Activated CD4-positive, alpha-beta T cell treated with anti-CD3 and anti-CD28 coated beads for 36 hours (primary cell): ENCODE measurements at regions not wholly inside any gene's neighbourhood (a gene's known extent, or its start where the extent isn't known, plus 50 kb on each side); places are given as distances from the start of the nearest gene placed in this dataset.

Source experiments
- ATAC-seq: fragments of 200-7000 bp; cut with Tn5 transposase; one replicate; pipeline ENCODE4 v1.10.0; 2021; ENCODE audit warnings: mild to moderate bottlenecking, moderate library complexity
- CTCF ChIA-PET: fragments of 350-600 bp; sonication (Branson Sonifier 250); formaldehyde crosslinking; loops from one replicate; lab custom pipeline; 2021; ENCODE audit warnings: antibody characterized with exemption; lab: Charles Lee
- POLR2A ChIA-PET: fragments of 350-600 bp; sonication (Branson Sonifier 250); formaldehyde crosslinking; loops from one replicate; lab custom pipeline; 2021; ENCODE audit warnings: antibody characterized with exemption, inconsistent platforms; lab: Charles Lee
- DNase-seq: peaks from one replicate; pipeline ENCODE4 v3.0.0-alpha.2; 2020
- H3K27ac Mint-ChIP-seq: one replicate; pipeline ENCODE4 v1.8.0; 2021; ENCODE audit warnings: mixed read lengths
- H3K27me3 Mint-ChIP-seq: one replicate; pipeline ENCODE4 v1.8.0; 2021; ENCODE audit warnings: mixed read lengths
- H3K36me3 Mint-ChIP-seq: one replicate; pipeline ENCODE4 v1.8.0; 2021; ENCODE audit warnings: low read depth, mixed read lengths
- H3K4me1 Mint-ChIP-seq: one replicate; pipeline ENCODE4 v1.8.0; 2021; ENCODE audit warnings: mixed read lengths
- H3K4me3 Mint-ChIP-seq: one replicate; pipeline ENCODE4 v1.8.0; 2021; ENCODE audit warnings: mild to moderate bottlenecking, moderate library complexity, mixed read lengths
- H3K9me3 Mint-ChIP-seq: one replicate; pipeline ENCODE4 v1.8.0; 2021; ENCODE audit warnings: low read depth, mixed read lengths
- intact Hi-C, 2 experiments: fragments of 100-400 bp; cut with DNase I in 1 of 2; cut with micrococcal nuclease in 1 of 2; formaldehyde crosslinking; loops; one replicate each; pipeline versions ENCODE4 v1.14.2 to v1.15.1; 2022 to 2024; cut with DNase I, micrococcal nuclease

DNA sequence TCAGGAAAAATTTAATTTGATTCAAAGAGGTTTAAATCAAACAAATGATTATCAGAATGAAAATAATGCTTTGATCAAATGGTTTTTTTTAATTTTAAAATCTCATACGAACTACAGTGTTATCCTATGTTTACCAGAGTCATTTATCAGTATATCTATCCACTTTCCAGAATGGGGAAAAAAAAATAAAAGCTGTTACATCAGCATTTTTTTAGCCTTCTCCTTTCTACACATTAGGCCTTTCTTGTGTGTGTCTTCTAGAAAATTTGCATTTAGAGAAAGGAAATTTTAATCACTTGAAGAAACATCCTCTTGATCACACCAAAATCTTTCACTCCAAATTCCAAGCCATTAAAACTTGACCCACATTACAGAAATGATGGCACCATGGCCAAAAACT, 608.9 kb upstream of the ID2 start:
- Mint-ChIP-seq H3K4me3 (no peak overlapping the region), H3K36me3 (peaks cover 11% of the 10 kb centered on the region), H3K27me3 (no peaks in the 10 kb centered on the region), H3K9me3 (peaks cover 12% of the 10 kb centered on the region), H3K27ac (no peak overlapping the region), H3K4me1 (peaks cover 12% of the 10 kb centered on the region)
- intact Hi-C loops, result no loop called here
- ChIA-PET POLR2A (no interaction called here), CTCF (interaction anchor here (0.6 to 0.9 kb wide), 2 partner anchors 101 to 505 kb away, joined by 3 to 4 read pairs; no protein-coding TSS in a partner anchor)
- DNase-seq (no peak), ATAC-seq (no peak)

DNA sequence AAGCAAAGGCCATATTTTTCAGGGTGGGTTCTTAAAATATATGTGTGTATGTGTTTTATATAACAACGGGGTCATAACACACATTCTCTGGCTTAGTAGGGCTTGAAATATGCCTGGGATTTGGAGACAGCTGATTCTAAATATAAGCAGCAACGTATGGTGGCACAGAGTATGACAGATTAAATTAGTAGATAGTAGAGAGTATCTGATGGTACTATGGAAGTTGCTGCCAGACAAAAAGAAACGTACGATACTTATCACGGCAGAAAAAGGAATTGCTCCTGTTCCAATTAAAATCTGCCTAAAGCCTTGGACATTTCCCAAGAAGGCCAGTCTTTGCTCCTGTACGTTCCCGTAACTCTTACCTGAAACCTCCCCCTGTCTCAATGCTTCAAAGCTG, 607.9 kb upstream of the ID2 start:
- ATAC-seq, result no peak
- Mint-ChIP-seq H3K4me1 (peaks cover 12% of the 10 kb centered on the region), H3K9me3 (peaks cover 19% of the 10 kb centered on the region), H3K36me3 (peaks cover 15% of the 10 kb centered on the region), H3K27me3 (no peaks in the 10 kb centered on the region), H3K27ac (no peak overlapping the region), H3K4me3 (no peak overlapping the region)
- CTCF ChIA-PET, result no interaction called here
- DNase-seq, result no peak
- POLR2A ChIA-PET, result no interaction called here
- intact Hi-C loops, result no loop called here

DNA sequence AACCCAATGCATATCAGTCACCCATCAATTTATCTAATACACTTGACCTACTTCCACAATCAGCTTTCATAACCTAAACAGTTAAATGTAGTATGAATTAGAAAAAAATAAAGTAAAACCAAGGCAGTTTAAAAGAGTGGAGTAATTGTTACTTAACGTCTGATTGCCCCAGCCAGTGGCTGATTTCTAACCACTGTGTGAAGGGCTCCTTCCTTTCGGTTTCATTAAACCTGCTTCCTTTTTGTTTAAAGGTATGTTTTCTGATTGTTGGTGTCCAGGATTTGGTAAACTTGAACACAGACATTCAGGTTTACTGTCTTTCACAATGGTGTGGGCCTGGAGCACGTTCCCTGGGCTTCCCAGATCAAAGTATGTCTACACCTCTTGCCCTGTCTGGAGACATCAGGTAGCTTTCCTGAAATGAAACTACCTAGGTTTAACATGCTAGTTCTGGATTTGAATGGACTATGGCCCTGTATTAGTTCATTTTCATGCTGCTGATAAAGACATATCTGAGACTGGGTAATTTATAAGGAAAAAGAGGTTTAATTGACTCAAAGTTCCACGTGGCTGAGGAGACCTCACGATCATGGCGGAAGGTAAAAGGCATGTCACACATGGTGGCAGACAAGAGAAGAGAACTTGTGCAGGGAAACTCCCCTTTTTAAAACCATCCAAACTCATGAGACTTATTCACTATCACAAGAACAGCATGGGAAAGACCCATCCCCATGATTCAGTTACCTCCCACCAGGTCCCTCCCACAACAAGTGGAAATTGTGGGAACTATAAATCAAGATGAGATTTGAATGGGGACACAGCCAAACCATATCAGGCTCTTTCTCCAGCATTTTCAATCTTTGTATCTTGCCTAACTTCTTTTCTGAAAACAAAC, 605.2 kb upstream of the ID2 start:
- ChIA-PET POLR2A (no interaction called here), CTCF (interaction anchor here (0.6 kb wide), 1 partner anchor 623 kb away, joined by 3 read pairs; no protein-coding TSS in a partner anchor)
- Mint-ChIP-seq H3K9me3 (peaks cover 19% of the 10 kb centered on the region), H3K27me3 (no peaks in the 10 kb centered on the region), H3K27ac (peak overlapping the region; percentile 42), H3K36me3 (peaks cover 15% of the 10 kb centered on the region), H3K4me3 (no peak overlapping the region), H3K4me1 (peaks cover 9% of the 10 kb centered on the region)
- intact Hi-C loops, result no loop called here
- DNase-seq, result no peak
- no peak for ATAC-seq

DNA sequence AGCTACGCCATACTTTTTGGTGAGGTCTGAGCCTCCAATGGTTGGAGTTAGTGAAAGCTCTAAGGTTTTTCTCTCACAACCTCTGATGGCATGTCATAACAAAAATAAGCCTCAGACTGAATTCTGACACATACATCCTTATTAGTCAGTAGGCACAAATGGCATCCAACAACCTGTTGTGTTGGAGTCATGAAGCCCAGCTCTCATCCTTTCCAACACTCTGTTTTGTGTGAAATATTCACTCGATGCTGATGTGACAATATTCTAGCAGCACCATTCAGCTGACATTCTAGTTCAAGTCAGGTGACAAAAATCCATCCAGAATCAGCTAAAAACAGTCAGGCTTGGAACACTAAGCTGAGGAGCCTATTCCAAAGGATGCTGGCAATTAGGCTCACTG, 603.2 kb upstream of the ID2 start:
- H3K9me3 Mint-ChIP-seq, result peaks cover 19% of the 10 kb centered on the region
- no peaks in the 10 kb centered on the region for H3K27me3 Mint-ChIP-seq
- peaks cover 15% of the 10 kb centered on the region for H3K36me3 Mint-ChIP-seq
- peak; percentile 44 for ATAC-seq
- H3K4me3 Mint-ChIP-seq, result no peak overlapping the region
- CTCF ChIA-PET, result interaction anchor here (0.7 kb wide), 1 partner anchor 875 kb away, joined by 3 read pairs; no protein-coding TSS in a partner anchor
- no peak overlapping the region for H3K27ac Mint-ChIP-seq
- POLR2A ChIA-PET, result no interaction called here
- no peak for DNase-seq
- intact Hi-C loops, result no loop called here
- peaks cover 13% of the 10 kb centered on the region for H3K4me1 Mint-ChIP-seq

DNA sequence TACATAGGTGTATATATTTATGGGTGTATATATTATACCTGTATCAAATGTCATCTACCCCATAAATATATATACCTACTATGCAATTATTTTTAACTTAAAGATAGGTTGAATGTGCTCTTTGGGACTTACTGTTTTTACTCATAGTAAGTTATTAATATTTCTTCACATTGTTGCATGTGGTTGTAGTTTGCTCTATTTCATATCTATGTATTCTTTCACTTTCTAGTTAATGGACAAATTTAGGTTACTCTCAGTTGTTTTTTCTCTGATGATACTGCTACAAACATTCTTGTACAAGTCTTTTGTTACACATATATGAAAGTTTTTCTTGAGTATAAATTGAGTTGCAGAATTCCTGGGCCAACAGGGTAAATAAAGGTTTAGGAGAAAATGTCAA, 601.8 kb upstream of the ID2 start:
- ATAC-seq (no peak), DNase-seq (no peak)
- Mint-ChIP-seq H3K36me3 (peaks cover 15% of the 10 kb centered on the region), H3K4me1 (peaks cover 13% of the 10 kb centered on the region), H3K9me3 (peaks cover 19% of the 10 kb centered on the region), H3K4me3 (no peak overlapping the region), H3K27ac (no peak overlapping the region), H3K27me3 (no peaks in the 10 kb centered on the region)
- ChIA-PET POLR2A (no interaction called here), CTCF (no interaction called here)
- intact Hi-C loops, result no loop called here

DNA sequence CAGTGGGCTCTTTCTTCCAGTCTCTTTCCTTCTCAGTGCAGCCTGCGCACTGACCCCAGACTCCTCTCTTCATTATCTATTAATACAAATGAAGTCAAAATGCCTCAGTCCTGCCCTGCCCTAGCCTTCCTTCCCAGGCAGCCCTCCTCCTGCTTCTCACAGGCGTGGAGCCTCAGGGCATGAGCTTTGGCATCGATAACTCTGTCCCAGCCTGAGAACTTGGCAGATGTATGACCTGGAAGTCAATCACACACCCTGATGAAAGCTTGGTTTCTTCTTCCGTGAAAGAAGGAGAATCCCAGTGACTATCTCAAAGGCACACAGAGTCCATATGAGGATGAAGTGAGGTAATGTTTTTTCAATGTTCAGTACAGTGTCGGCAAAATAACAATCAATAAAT, 600.7 kb upstream of the ID2 start:
- peaks cover 15% of the 10 kb centered on the region for H3K36me3 Mint-ChIP-seq
- ATAC-seq (no peak), DNase-seq (no peak)
- ChIA-PET CTCF (interaction anchor here (0.9 kb wide), 1 partner anchor 26 kb away, joined by 3 read pairs; no protein-coding TSS in a partner anchor), POLR2A (no interaction called here)
- no peak overlapping the region for H3K4me3 Mint-ChIP-seq
- no peaks in the 10 kb centered on the region for H3K27me3 Mint-ChIP-seq
- H3K27ac Mint-ChIP-seq, result no peak overlapping the region
- intact Hi-C loops, result no loop called here
- peaks cover 13% of the 10 kb centered on the region for H3K4me1 Mint-ChIP-seq
- peaks cover 19% of the 10 kb centered on the region for H3K9me3 Mint-ChIP-seq

DNA sequence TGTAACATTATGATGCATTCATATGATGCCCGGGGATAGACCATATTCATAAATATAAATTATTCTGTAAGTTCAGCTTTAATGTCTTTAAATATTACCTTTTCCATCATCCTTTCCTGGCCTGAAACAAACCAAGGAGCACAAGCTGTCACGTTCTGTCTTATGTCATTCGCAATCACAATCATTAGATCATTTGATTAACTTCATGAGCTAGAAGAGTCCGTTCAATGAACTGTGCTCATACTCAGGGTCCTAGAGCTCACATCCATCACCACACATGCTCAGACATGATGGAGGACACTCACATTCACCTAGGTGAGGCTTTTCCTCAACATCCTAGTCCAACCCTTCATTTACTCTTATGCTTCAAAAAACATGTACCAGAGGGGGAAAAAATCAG, 599.0 kb upstream of the ID2 start:
- ChIA-PET POLR2A (no interaction called here), CTCF (interaction anchor here (0.6 kb wide), 1 partner anchor 104 kb away, joined by 3 read pairs; no protein-coding TSS in a partner anchor)
- DNase-seq (no peak), ATAC-seq (no peak)
- peaks cover 5% of the 10 kb centered on the region for H3K36me3 Mint-ChIP-seq
- intact Hi-C loops, result no loop called here
- H3K4me3 Mint-ChIP-seq, result no peak overlapping the region
- peaks cover 4% of the 10 kb centered on the region for H3K4me1 Mint-ChIP-seq
- no peaks in the 10 kb centered on the region for H3K27me3 Mint-ChIP-seq
- peaks cover 7% of the 10 kb centered on the region for H3K9me3 Mint-ChIP-seq
- no peak overlapping the region for H3K27ac Mint-ChIP-seq

DNA sequence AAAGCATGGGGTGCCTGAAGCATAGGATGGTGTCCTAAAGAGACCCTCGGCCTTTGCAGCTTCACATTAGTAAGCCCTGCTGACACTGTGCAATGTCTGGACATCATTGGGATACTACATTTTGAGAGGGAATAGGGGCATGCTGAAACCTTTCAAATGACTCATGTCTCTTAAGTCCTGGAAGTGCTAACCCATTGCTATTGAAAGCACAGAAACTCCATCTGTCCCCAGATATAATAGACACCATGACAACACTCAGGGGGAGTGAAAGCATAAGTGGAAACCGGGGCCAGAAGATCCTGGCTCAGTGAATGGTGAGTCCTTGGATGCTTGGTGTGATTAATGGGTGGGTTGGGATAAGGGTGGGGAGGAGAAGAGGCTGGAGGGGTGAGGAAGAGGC, 595.5 kb upstream of the ID2 start:
- H3K27ac Mint-ChIP-seq, result no peak overlapping the region
- H3K9me3 Mint-ChIP-seq, result no peaks in the 10 kb centered on the region
- intact Hi-C loops, result no loop called here
- H3K4me1 Mint-ChIP-seq, result peaks cover 4% of the 10 kb centered on the region
- no peak for ATAC-seq
- H3K4me3 Mint-ChIP-seq, result no peak overlapping the region
- no peaks in the 10 kb centered on the region for H3K36me3 Mint-ChIP-seq
- H3K27me3 Mint-ChIP-seq, result no peaks in the 10 kb centered on the region
- POLR2A ChIA-PET, result no interaction called here
- DNase-seq, result no peak
- CTCF ChIA-PET, result no interaction called here

DNA sequence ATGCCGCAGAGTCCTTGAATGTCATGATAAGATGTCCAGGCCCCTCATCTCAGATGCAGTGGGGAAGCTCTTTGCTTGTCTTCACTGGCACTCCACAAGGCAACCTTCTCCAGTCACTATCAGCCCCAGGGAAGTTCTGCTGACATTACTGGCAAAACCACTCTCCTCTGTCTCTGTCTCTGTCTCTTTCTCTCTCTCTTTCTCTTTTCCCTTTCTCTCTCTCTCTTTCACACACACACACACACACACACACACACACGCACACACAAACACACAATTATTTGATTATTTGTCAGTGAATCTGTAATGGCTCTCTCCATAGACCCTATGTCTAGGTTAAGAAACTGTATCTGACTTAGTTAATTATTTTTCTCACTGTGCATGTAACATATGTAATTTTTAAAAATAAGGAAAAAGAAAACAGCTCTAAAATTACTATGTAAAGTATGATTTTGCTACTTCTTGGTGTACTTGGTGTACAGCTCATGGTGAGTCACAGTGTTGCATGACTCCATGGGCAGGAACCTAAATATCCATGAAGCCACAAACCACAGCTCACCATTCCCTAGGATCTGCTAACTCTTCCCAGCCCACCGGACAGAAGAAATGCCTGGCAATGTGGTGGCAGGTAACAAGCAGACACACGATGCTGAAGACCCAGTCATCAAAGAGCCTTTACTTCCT, 594.9 kb upstream of the ID2 start:
- intact Hi-C loops, result no loop called here
- ChIA-PET CTCF (interaction anchor here (0.5 to 0.6 kb wide), 2 partner anchors 35 to 227 kb away, joined by 3 read pairs; no protein-coding TSS in a partner anchor), POLR2A (no interaction called here)
- H3K27me3 Mint-ChIP-seq, result no peaks in the 10 kb centered on the region
- no peak for DNase-seq
- peaks cover 4% of the 10 kb centered on the region for H3K4me1 Mint-ChIP-seq
- no peak overlapping the region for H3K27ac Mint-ChIP-seq
- H3K36me3 Mint-ChIP-seq, result no peaks in the 10 kb centered on the region
- ATAC-seq, result no peak
- H3K9me3 Mint-ChIP-seq, result no peaks in the 10 kb centered on the region
- no peak overlapping the region for H3K4me3 Mint-ChIP-seq

DNA sequence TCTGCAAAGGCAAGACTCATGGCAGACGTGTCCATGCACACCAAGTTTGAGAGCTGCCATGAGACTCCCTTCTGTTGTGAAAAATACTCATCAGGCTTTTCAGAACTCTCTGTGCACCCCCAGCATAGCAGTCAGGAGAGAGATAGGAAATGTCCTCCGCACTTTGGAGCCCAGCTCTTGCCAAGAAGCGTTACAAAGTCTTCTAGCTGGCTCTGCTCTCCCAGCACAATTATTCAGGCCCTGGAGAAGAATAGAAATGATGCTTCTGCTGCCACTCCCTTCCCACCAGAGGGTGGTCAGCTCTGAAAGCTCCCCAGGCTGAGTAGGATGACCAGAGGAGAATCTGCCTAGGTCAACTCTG, 594.4 kb upstream of the ID2 start:
- Mint-ChIP-seq H3K9me3 (no peaks in the 10 kb centered on the region), H3K36me3 (no peaks in the 10 kb centered on the region), H3K4me3 (no peak overlapping the region), H3K27me3 (no peaks in the 10 kb centered on the region), H3K4me1 (peaks cover 4% of the 10 kb centered on the region), H3K27ac (no peak overlapping the region)
- ChIA-PET POLR2A (no interaction called here), CTCF (interaction anchor here (0.5 to 0.6 kb wide), 2 partner anchors 34 to 227 kb away, joined by 3 read pairs; no protein-coding TSS in a partner anchor)
- ATAC-seq, result no peak
- intact Hi-C loops, result no loop called here
- DNase-seq, result no peak

DNA sequence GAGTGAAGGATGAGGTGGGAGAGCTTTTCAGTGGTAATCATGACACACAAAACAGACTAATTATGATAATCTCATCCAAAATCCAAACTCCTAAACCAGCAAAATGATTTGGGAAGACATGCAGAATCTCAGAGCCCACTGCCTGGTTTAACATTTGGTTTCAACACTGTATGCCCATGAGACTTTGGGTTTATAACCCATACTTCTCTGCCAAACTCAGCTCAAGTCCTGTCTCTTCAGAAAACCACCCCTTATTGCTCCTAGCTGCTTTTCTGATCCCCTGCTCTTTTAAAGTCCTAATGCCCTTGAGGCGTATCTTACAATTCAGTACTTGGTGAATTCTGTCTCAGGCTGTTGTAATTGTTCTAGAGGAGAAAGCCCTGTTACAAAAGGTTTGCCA, 593.0 kb upstream of the ID2 start:
- no peaks in the 10 kb centered on the region for H3K27me3 Mint-ChIP-seq
- DNase-seq, result no peak
- no peak overlapping the region for H3K4me3 Mint-ChIP-seq
- ChIA-PET CTCF (interaction anchor here (0.6 to 1.0 kb wide), 2 partner anchors 56 to 661 kb away, joined by 3 to 4 read pairs; no protein-coding TSS in a partner anchor), POLR2A (interaction anchor here (0.6 kb wide), 1 partner anchor 165 kb away, joined by 4 read pairs; no protein-coding TSS in a partner anchor)
- H3K27ac Mint-ChIP-seq, result no peak overlapping the region
- H3K4me1 Mint-ChIP-seq, result no peaks in the 10 kb centered on the region
- ATAC-seq, result no peak
- H3K36me3 Mint-ChIP-seq, result no peaks in the 10 kb centered on the region
- no peaks in the 10 kb centered on the region for H3K9me3 Mint-ChIP-seq
- intact Hi-C loops, result no loop called here
